ENCODE measurements at regions not wholly inside any gene's neighbourhood (a gene's known extent, or its start where the extent isn't known, plus 50 kb on each side); places are given as distances from the start of the nearest gene placed in this dataset.
"Not testable (repeated sequence)": the region's sequence is repeated elsewhere in the genome, so short reads cannot be mapped to it uniquely, and the experiment has no call there.

- H2AFZ ChIP-seq (ENCODE audit: control insufficient read depth, low read depth, low read length); RAD21 ChIA-PET (ENCODE audit: unreplicated experiment); H3K27me3 ChIP-seq (replicated peaks in 1 of 2; ENCODE audit: control insufficient read depth in 2 of 2, insufficient read depth in 2 of 2, low read length in 1 of 2); H3K4me3 ChIP-seq; CTCF ChIA-PET; ATAC-seq; BruUV-seq (replicated peaks); SMC1A ChIA-PET (ENCODE audit: uncharacterized antibody, unreplicated experiment); DNase-seq (ENCODE audit: low read depth, low spot score); H3K9ac ChIP-seq (ENCODE audit: control insufficient read depth, insufficient read depth, low read length); H3K27ac ChIP-seq (ENCODE audit: control insufficient read depth, insufficient read depth); H3K79me2 ChIP-seq (ENCODE audit: control insufficient read depth, insufficient read depth, low read length); H3K4me1 ChIP-seq (ENCODE audit: control insufficient read depth, insufficient read depth, low read length); H3K36me3 ChIP-seq (ENCODE audit: control insufficient read depth in 2 of 2, insufficient read depth in 2 of 2, low read length in 1 of 2); POLR2A ChIA-PET; FAIRE-seq; intact Hi-C loops (cut with micrococcal nuclease; ENCODE audit: unreplicated experiment); in situ Hi-C loops (cut with MboI); H3K9me3 ChIP-seq (replicated peaks; ENCODE audit: control insufficient read depth, insufficient read depth, low read length); H3K4me2 ChIP-seq (ENCODE audit: control insufficient read depth, insufficient read depth); H4K20me1 ChIP-seq (ENCODE audit: control insufficient read depth, insufficient read depth): not testable (repeated sequence)
- WGBS (ENCODE audit: insufficient coverage, insufficient replicate concordance, low lambda C conversion rate, missing lambda C conversion rate) = 21% methylated on average over 3 of the region's 3 CpGs
These were observed 228.4 kb downstream of the MAGEB5 start for GRCh38 chrX:26444417-26444816.

- in situ Hi-C loops (cut with MboI) = no loop called here
- SMC1A ChIA-PET (ENCODE audit: uncharacterized antibody, unreplicated experiment) = interaction anchor here (1.0 to 1.2 kb wide), 3 partner anchors 15 to 211 kb away, joined by 3 read pairs; no protein-coding TSS in a partner anchor
- POLR2A ChIA-PET = no interaction called here
- CTCF ChIA-PET = interaction anchor here (0.7 to 2.1 kb wide), 4 partner anchors 14 to 38 kb away, joined by 3 to 7 read pairs (median 4); no protein-coding TSS in a partner anchor
- no peaks in the 10 kb centered on the region for H3K4me1 ChIP-seq (ENCODE audit: control insufficient read depth, insufficient read depth, low read length)
- no peaks in the 10 kb centered on the region for H3K36me3 ChIP-seq (ENCODE audit: control insufficient read depth in 2 of 2, insufficient read depth in 2 of 2, low read length in 1 of 2)
- H3K27ac ChIP-seq (ENCODE audit: control insufficient read depth, insufficient read depth) = no peak overlapping the region
- BruUV-seq (replicated peaks) = no TSS peak
- no peak overlapping the region for H3K4me3 ChIP-seq
- H3K27me3 ChIP-seq (replicated peaks in 1 of 2; ENCODE audit: control insufficient read depth in 2 of 2, insufficient read depth in 2 of 2, low read length in 1 of 2) = no peaks in the 10 kb centered on the region
- no peaks in the 10 kb centered on the region for H4K20me1 ChIP-seq (ENCODE audit: control insufficient read depth, insufficient read depth)
- ATAC-seq (0 out of 3 replicates have a peak, but pooled peaks have one; percentile 28), DNase-seq (ENCODE audit: low read depth, low spot score) (no peak), FAIRE-seq (no peak)
- no peak overlapping the region for H3K4me2 ChIP-seq (ENCODE audit: control insufficient read depth, insufficient read depth)
- no peaks in the 10 kb centered on the region for H3K79me2 ChIP-seq (ENCODE audit: control insufficient read depth, insufficient read depth, low read length)
- H3K9ac ChIP-seq (ENCODE audit: control insufficient read depth, insufficient read depth, low read length) = no peak overlapping the region
- RAD21 ChIA-PET (ENCODE audit: unreplicated experiment) = no interaction called here
- intact Hi-C loops (cut with micrococcal nuclease; ENCODE audit: unreplicated experiment) = no loop called here
- H2AFZ ChIP-seq (ENCODE audit: control insufficient read depth, low read depth, low read length) = no peak overlapping the region
- WGBS (ENCODE audit: insufficient coverage, insufficient replicate concordance, low lambda C conversion rate, missing lambda C conversion rate) = 81% methylated on average over 1 of the region's 1 CpG
- H3K9me3 ChIP-seq (replicated peaks; ENCODE audit: control insufficient read depth, insufficient read depth, low read length) = no peaks in the 10 kb centered on the region
- TF ChIP-seq MYB (IDR thresholded peaks at IDR 0.05; ENCODE audit: borderline replicate concordance, low read depth, low read length) = no peak
- TF ChIP-seq ZNF217 (IDR thresholded peaks at IDR 0.05) = no peak
- TF ChIP-seq CTCF (IDR thresholded peaks at IDR 0.05 in 2 of 3, conservative IDR thresholded peaks at IDR 0.05 in 1 of 3; ENCODE audit: control insufficient read depth in 2 of 3, extremely low read depth in 1 of 3, insufficient read depth in 1 of 3, low read depth in 3 of 3, low read length in 3 of 3) = peak; percentile 28 to 30 (median 29); a peak in 2 of 6 replicates
- TF ChIP-seq CEBPZ (IDR thresholded peaks at IDR 0.05; ENCODE audit: low read depth, low read length) = no peak
- TF ChIP-seq MYC (IDR thresholded peaks at IDR 0.05; ENCODE audit: insufficient read depth, insufficient read length, insufficient replicate concordance, low read length, severe bottlenecking) = no peak
- peak; percentile 34; the same call in 1 of the 2 replicates for TF ChIP-seq RAD21 (IDR thresholded peaks at IDR 0.05; ENCODE audit: insufficient read depth, low read depth, low read length)
- TF ChIP-seq NFXL1 (IDR thresholded peaks at IDR 0.05; ENCODE audit: borderline replicate concordance) = no peak
- TF ChIP-seq POLR2AphosphoS2 (IDR thresholded peaks at IDR 0.05; ENCODE audit: low read depth, low read length) = no peak
- TF ChIP-seq CHD2 (IDR thresholded peaks at IDR 0.05; ENCODE audit: borderline replicate concordance, low read depth, low read length) = no peak
- no peak for TF ChIP-seq ATF7 (IDR thresholded peaks at IDR 0.05; ENCODE audit: low read depth)
- no peak for TF ChIP-seq ZSCAN29 (IDR thresholded peaks at IDR 0.05)
- no peak for TF ChIP-seq HDGF (IDR thresholded peaks at IDR 0.05)
- no peak for TF ChIP-seq CHD4 (IDR thresholded peaks at IDR 0.05)
These were observed 226.4 kb downstream of the MAGEB5 start for GRCh38 chrX:26442340-26442739.

Measured in GM12878 (cell line).